Activated CD4-positive, alpha-beta T cell treated with anti-CD3 and anti-CD28 coated beads, Interleukin-2, amount 10 ng/mL, durations not matched to agents 7 days and 5 days (primary cell): ENCODE measurements at regions not wholly inside any gene's neighbourhood (a gene's known extent, or its start where the extent isn't known, plus 50 kb on each side); places are given as distances from the start of the nearest gene placed in this dataset.
"Not testable (repeated sequence)": the region's sequence is repeated elsewhere in the genome, so short reads cannot be mapped to it uniquely, and the experiment has no call there.

ENCODE experiments used
- CTCF ChIA-PET: fragments of 350-600 bp; sonication (Branson Sonifier 250); formaldehyde crosslinking; loops from one replicate; lab custom pipeline; 2021; ENCODE audit warnings: antibody characterized with exemption; lab: Charles Lee
- POLR2A ChIA-PET: fragments of 350-600 bp; sonication (Branson Sonifier 250); formaldehyde crosslinking; loops from one replicate; lab custom pipeline; 2021; ENCODE audit warnings: antibody characterized with exemption; lab: Charles Lee
- DNase-seq: peaks from one replicate; pipeline ENCODE4 v3.0.0-alpha.2; 2020
- H3K27ac Mint-ChIP-seq: one replicate; pipeline ENCODE4 v1.8.0; 2021; ENCODE audit warnings: mild to moderate bottlenecking, moderate library complexity, mixed read lengths
- H3K27me3 Mint-ChIP-seq: one replicate; pipeline ENCODE4 v1.8.0; 2021; ENCODE audit warnings: mixed read lengths
- H3K36me3 Mint-ChIP-seq: one replicate; pipeline ENCODE4 v1.8.0; 2021; ENCODE audit warnings: low read depth, mixed read lengths
- H3K4me1 Mint-ChIP-seq: one replicate; pipeline ENCODE4 v1.8.0; 2021; ENCODE audit warnings: mixed read lengths
- H3K4me3 Mint-ChIP-seq: one replicate; pipeline ENCODE4 v1.8.0; 2021; ENCODE audit warnings: mild to moderate bottlenecking, moderate library complexity, mixed read lengths
- H3K9me3 Mint-ChIP-seq: one replicate; pipeline ENCODE4 v1.8.0; 2021; ENCODE audit warnings: mixed read lengths

DNA sequence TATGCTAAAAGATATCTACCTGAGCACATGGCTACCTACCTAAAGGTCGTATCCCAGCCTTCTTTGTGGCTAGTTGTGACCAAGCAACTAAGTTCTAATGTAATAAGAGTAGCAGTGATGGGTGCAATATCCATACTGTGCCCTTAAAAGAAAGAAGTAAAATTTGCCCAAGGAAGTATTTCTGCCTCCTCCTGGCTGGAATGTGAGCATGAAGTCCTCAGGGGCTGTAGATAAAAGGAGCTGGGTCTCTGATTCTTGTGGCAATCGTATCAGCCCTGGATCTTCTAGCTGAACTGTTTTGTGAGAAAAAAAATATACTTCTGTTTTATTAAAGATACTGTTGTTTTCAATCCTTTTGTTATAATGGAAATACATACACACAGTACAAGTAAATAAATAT lies 217.4 kb downstream of the GPAT3 start:
- POLR2A ChIA-PET: no interaction called here
- H3K27ac Mint-ChIP-seq: no peak overlapping the region
- DNase-seq: no peak
- CTCF ChIA-PET: no interaction called here
- no peaks in the 10 kb centered on the region for H3K9me3 Mint-ChIP-seq
- H3K27me3 Mint-ChIP-seq: peaks cover 2% of the 10 kb centered on the region
- H3K4me1 Mint-ChIP-seq: no peaks in the 10 kb centered on the region
- H3K36me3 Mint-ChIP-seq: no peaks in the 10 kb centered on the region
- no peak overlapping the region for H3K4me3 Mint-ChIP-seq

DNA sequence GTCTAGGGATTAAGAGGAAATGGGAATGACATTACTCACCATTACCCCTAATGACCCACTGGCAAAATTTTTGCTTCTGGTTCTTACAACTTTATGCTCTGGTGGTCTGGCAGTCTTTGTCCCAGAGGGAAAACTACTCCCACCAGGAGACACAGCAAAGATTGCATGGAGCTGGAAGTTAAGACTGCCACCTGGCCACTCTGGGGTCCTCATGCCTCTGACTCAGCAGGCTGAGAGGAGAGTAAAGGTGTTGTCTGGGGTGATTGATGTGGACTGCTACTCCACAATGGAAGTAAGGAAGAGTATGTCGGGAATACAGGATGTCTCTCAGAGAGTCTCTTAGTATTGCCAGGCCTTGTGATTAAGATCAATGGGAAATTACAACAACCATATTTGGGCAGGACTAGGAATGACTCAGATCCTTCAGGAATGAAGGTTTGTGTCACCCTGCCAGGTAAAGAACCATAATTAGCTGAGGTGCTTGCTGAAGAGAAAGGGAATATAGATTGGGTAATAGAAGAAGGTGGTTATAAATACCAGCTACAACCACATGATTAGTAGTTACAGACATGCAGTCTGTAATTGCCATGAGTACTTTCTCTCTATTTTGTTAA lies 215.5 kb downstream of the GPAT3 start:
- no peak overlapping the region for H3K27ac Mint-ChIP-seq
- H3K36me3 Mint-ChIP-seq: no peaks in the 10 kb centered on the region
- no peak overlapping the region for H3K4me3 Mint-ChIP-seq
- H3K9me3 Mint-ChIP-seq: no peaks in the 10 kb centered on the region
- CTCF ChIA-PET: no interaction called here
- H3K4me1 Mint-ChIP-seq: no peaks in the 10 kb centered on the region
- H3K27me3 Mint-ChIP-seq: peaks cover 4% of the 10 kb centered on the region
- no peak for DNase-seq
- POLR2A ChIA-PET: no interaction called here

GRCh38 chr4:83748711-83749110 lies 212.8 kb downstream of the GPAT3 start:
- Mint-ChIP-seq H3K4me3 (no peak overlapping the region), H3K36me3 (no peaks in the 10 kb centered on the region), H3K9me3 (no peaks in the 10 kb centered on the region), H3K4me1 (no peaks in the 10 kb centered on the region), H3K27ac (no peak overlapping the region), H3K27me3 (peaks cover 15% of the 10 kb centered on the region)
- DNase-seq: no peak
- CTCF ChIA-PET: no interaction called here
- POLR2A ChIA-PET: no interaction called here

DNA sequence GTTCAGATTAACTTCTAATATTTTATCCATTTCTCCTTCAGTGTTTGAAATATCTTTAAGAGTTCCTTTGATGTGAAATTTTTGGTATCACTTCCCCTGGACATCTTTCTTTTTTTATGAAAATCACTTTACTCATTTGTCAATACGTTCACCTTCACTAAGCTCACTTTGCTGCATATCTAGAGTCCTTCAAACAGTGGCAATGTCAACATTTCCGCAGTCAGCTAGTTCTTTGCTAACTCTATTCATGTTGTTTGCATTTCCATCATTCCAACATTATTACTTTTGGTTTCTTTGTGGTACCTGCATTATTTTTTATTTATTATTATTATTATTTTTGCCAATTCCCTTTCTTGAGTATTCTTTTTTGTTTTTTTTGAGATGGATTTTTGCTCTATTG lies 203.0 kb downstream of the GPAT3 start:
- Mint-ChIP-seq H3K4me1 (no peaks in the 10 kb centered on the region), H3K9me3 (no peaks in the 10 kb centered on the region), H3K27ac (no peak overlapping the region), H3K27me3 (peaks cover 18% of the 10 kb centered on the region), H3K4me3 (no peak overlapping the region), H3K36me3 (no peaks in the 10 kb centered on the region)
- ChIA-PET CTCF (no interaction called here), POLR2A (no interaction called here)
- no peak for DNase-seq

- Mint-ChIP-seq H3K36me3 (no peaks in the 10 kb centered on the region), H3K27me3 (peaks cover 3% of the 10 kb centered on the region), H3K4me3 (no peak overlapping the region), H3K27ac (no peak overlapping the region), H3K4me1 (no peaks in the 10 kb centered on the region), H3K9me3 (no peaks in the 10 kb centered on the region)
- CTCF ChIA-PET: no interaction called here
- DNase-seq: no peak
- POLR2A ChIA-PET: no interaction called here
Observed at GRCh38 chr4:83734576-83734975, 198.7 kb downstream of the GPAT3 start.

DNA sequence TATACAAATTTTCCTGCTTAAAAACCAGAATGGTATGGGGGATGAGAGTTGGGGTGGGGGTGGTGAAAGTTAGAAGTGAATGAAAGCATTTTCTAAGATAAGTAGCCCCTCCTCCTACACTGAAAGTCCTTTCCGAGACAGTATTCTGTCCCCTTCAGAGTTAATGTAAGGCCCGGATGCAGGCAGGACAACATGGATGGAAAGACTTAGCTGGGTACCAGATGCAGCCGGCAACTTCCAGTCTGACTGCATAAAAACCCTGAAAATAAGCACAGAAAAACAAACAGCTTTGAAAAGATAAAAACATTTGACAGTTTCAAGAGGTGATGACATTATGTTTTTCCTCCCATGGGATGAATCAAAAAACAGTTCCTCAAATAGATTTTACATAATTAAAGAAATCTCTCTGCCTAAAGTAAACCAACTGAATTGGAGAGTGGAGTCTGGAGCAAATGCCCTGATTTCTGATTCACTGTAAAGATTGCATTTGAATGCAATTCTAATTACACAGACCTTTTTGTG lies 196.3 kb downstream of the GPAT3 start:
- Mint-ChIP-seq H3K4me1 (no peaks in the 10 kb centered on the region), H3K4me3 (no peak overlapping the region), H3K27ac (no peak overlapping the region), H3K27me3 (no peaks in the 10 kb centered on the region), H3K9me3 (no peaks in the 10 kb centered on the region), H3K36me3 (no peaks in the 10 kb centered on the region)
- ChIA-PET CTCF (no interaction called here), POLR2A (no interaction called here)
- no peak for DNase-seq

- H3K36me3 Mint-ChIP-seq: no peaks in the 10 kb centered on the region
- no peak for DNase-seq
- no peaks in the 10 kb centered on the region for H3K9me3 Mint-ChIP-seq
- ChIA-PET POLR2A (no interaction called here), CTCF (no interaction called here)
- H3K27ac Mint-ChIP-seq: no peak overlapping the region
- H3K27me3 Mint-ChIP-seq: no peaks in the 10 kb centered on the region
- H3K4me3 Mint-ChIP-seq: no peak overlapping the region
- H3K4me1 Mint-ChIP-seq: no peaks in the 10 kb centered on the region
Observed at GRCh38 chr4:83731609-83732008, 195.7 kb downstream of the GPAT3 start.

GRCh38 chr4:83730958-83731357 lies 195.1 kb downstream of the GPAT3 start:
- CTCF ChIA-PET, DNase-seq, H3K4me1 Mint-ChIP-seq, POLR2A ChIA-PET, H3K4me3 Mint-ChIP-seq, H3K27ac Mint-ChIP-seq, H3K36me3 Mint-ChIP-seq, H3K9me3 Mint-ChIP-seq, H3K27me3 Mint-ChIP-seq: not testable (repeated sequence)

DNA sequence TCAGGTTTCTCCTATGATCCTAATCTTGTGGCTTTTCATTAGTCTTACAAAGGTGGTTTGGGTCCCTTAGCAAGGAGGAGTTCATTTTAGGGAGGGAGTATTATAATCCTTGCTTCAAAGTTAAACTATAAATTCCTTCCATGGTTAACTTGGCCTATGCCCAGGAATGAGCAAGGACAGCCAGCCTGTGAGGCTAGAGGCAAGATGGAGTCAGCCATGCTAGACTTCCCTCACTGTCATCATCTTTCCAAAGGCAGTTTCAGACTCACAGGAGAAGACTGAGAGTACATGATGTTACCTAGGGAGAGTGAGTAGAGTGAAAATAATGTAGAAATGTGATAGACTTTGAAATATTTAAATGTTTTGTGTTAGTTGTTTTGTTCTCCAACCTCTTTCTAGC lies 192.3 kb downstream of the GPAT3 start:
- ChIA-PET POLR2A (no interaction called here), CTCF (interaction anchor here (0.7 kb wide), 1 partner anchor 241 kb away, joined by 3 read pairs; no protein-coding TSS in a partner anchor)
- Mint-ChIP-seq H3K4me1 (no peaks in the 10 kb centered on the region), H3K27ac (no peak overlapping the region), H3K4me3 (no peak overlapping the region), H3K36me3 (no peaks in the 10 kb centered on the region), H3K27me3 (no peaks in the 10 kb centered on the region), H3K9me3 (no peaks in the 10 kb centered on the region)
- no peak for DNase-seq

- Mint-ChIP-seq H3K36me3 (no peaks in the 10 kb centered on the region), H3K27me3 (peaks cover 1% of the 10 kb centered on the region), H3K4me1 (no peaks in the 10 kb centered on the region), H3K9me3 (no peaks in the 10 kb centered on the region), H3K27ac (no peak overlapping the region), H3K4me3 (no peak overlapping the region)
- ChIA-PET POLR2A (no interaction called here), CTCF (no interaction called here)
- no peak for DNase-seq
Observed at GRCh38 chr4:83725336-83726085, 189.6 kb downstream of the GPAT3 start.

- Mint-ChIP-seq H3K9me3 (no peaks in the 10 kb centered on the region), H3K27ac (no peak overlapping the region), H3K4me1 (no peaks in the 10 kb centered on the region), H3K36me3 (no peaks in the 10 kb centered on the region), H3K27me3 (peaks cover 1% of the 10 kb centered on the region), H3K4me3 (no peak overlapping the region)
- no peak for DNase-seq
- CTCF ChIA-PET: no interaction called here
- POLR2A ChIA-PET: no interaction called here
Observed at GRCh38 chr4:83724485-83725335, 188.8 kb downstream of the GPAT3 start.

DNA sequence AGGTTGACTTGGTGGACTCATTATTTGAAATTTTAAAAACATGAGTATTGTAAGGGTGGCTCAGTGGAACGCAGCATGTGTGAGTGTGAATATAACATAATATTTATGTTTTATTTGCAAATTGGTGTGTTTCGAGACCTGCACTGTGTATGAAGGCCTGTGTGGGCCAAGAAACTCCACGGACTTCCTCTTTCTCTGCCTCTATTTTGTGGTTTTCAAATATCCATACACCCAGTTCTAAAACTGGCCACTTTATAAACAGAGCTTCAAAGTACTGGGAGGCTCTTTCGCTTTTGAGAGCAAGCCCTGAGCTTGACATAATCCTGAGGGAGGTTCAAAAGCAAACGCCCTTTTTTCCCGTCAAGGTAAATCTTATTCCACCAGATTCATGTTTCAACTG lies 187.7 kb downstream of the GPAT3 start:
- H3K4me1 Mint-ChIP-seq: no peaks in the 10 kb centered on the region
- POLR2A ChIA-PET: no interaction called here
- H3K27me3 Mint-ChIP-seq: peaks cover 1% of the 10 kb centered on the region
- no peak for DNase-seq
- no peak overlapping the region for H3K4me3 Mint-ChIP-seq
- no peaks in the 10 kb centered on the region for H3K9me3 Mint-ChIP-seq
- CTCF ChIA-PET: no interaction called here
- no peaks in the 10 kb centered on the region for H3K36me3 Mint-ChIP-seq
- H3K27ac Mint-ChIP-seq: no peak overlapping the region

DNA sequence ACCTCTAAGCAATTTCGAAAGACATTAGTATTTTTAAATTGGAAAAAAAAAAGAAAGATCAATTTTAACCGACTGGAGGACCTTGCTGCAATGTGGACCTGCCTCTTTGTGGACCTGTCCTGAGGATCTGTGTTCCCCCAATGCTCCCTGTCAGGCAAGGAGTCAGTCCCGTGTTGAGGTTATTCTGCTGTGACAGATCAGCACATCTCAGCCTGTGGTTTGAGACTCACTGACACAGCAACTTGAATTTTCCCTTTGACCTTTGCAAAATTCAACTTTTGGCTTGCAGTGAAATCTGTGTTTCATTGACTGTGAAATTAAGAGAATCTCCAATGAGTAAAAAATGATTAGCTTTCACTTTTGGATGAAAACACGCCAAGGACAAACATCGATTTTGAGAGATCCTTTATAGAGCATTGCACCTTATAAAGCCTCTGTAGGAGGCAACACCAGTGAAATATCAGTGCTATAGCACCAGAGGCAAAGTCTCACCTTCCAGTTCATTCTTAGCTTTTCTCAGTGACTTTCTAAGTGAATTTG lies 186.9 kb downstream of the GPAT3 start:
- no peak overlapping the region for H3K27ac Mint-ChIP-seq
- ChIA-PET CTCF (interaction anchor here (0.6 kb wide), 1 partner anchor 820 kb away, joined by 3 read pairs; no protein-coding TSS in a partner anchor), POLR2A (no interaction called here)
- DNase-seq: no peak
- H3K36me3 Mint-ChIP-seq: no peaks in the 10 kb centered on the region
- peaks cover 1% of the 10 kb centered on the region for H3K27me3 Mint-ChIP-seq
- no peaks in the 10 kb centered on the region for H3K9me3 Mint-ChIP-seq
- no peaks in the 10 kb centered on the region for H3K4me1 Mint-ChIP-seq
- no peak overlapping the region for H3K4me3 Mint-ChIP-seq
